GM06990 (cell line): ENCODE measurements at regions not wholly inside any gene's neighbourhood (a gene's known extent, or its start where the extent isn't known, plus 50 kb on each side); places are given as distances from the start of the nearest gene placed in this dataset.

ENCODE experiments used
- DNase-seq: peaks from one replicate; pipeline ENCODE4 v3.0.0-alpha.2; 2011; ENCODE audit not compliant: insufficient read length; ENCODE audit errors: extremely low read depth
- H3K27me3 ChIP-seq: replicated peaks from 2 replicates; pipeline ENCODE4 v1.6.0; 2011; ENCODE audit warnings: low read length; ENCODE audit not compliant: control insufficient read depth, insufficient read depth
- H3K36me3 ChIP-seq: 2 replicates; pipeline ENCODE4 v1.5.1; 2011; ENCODE audit warnings: low read length; ENCODE audit not compliant: control insufficient read depth, insufficient read depth
- H3K4me3 ChIP-seq: replicated peaks from 2 replicates; pipeline ENCODE4 v1.5.1; 2011; ENCODE audit warnings: low read depth, mild to moderate bottlenecking, control low read depth, low read length
- CTCF ChIP-seq: IDR thresholded peaks from 2 replicates; pipeline ENCODE4 v1.5.1; 2011; ENCODE audit warnings: low read length, control low read depth, mild to moderate bottlenecking, inconsistent platforms; ENCODE audit not compliant: insufficient read depth, poor library complexity, severe bottlenecking

- TF ChIP-seq CTCF: no peak
- no peak overlapping the region for H3K4me3 ChIP-seq
- DNase-seq: no peak
- no peaks in the 10 kb centered on the region for H3K36me3 ChIP-seq
- H3K27me3 ChIP-seq: no peaks in the 10 kb centered on the region
Measured at GRCh38 chr1:238991765-238992495, 394.4 kb upstream of the CHRM3 start.

DNA sequence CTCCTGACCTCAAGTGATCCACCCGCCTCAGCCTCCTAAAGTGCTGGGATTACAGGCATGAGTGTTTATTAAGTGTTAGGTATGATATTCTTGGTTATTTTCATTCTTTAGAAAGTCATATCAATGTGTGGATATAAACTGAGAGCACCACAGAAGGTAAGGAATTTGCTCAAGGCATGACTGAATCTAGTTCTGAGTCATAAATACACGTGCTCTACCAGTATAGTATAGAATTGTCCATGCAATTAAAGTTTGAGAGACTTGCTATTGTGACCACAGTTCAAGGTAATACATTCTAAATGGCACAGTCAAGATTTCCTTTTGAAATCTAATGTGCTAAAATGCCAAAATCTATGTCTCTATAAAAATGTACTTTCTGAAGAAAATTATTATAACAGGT is 401.1 kb upstream of the CHRM3 start:
- H3K36me3 ChIP-seq: no peaks in the 10 kb centered on the region
- no peak overlapping the region for H3K4me3 ChIP-seq
- no peak for DNase-seq
- no peak for TF ChIP-seq CTCF
- H3K27me3 ChIP-seq: no peaks in the 10 kb centered on the region

DNA sequence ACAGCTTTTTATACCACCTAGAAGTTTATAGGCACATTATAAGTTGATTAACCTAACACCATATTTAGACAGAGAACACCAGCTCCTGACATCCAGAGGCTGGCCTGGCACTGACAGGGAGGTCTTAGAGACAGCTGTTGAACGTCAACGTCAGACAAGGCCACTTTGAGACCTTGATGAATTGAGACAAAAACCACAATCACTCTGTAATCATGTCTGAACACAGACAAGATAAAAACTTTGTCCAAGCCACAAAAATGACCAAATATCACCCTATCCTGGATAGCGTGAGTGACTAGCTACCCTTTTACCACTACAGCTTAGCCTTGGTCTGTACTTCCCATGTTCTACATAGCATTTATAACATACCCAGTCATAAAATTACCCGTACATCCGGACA is 403.6 kb upstream of the CHRM3 start:
- no peak for TF ChIP-seq CTCF
- no peaks in the 10 kb centered on the region for H3K27me3 ChIP-seq
- no peaks in the 10 kb centered on the region for H3K36me3 ChIP-seq
- H3K4me3 ChIP-seq: no peak overlapping the region
- no peak for DNase-seq

DNA sequence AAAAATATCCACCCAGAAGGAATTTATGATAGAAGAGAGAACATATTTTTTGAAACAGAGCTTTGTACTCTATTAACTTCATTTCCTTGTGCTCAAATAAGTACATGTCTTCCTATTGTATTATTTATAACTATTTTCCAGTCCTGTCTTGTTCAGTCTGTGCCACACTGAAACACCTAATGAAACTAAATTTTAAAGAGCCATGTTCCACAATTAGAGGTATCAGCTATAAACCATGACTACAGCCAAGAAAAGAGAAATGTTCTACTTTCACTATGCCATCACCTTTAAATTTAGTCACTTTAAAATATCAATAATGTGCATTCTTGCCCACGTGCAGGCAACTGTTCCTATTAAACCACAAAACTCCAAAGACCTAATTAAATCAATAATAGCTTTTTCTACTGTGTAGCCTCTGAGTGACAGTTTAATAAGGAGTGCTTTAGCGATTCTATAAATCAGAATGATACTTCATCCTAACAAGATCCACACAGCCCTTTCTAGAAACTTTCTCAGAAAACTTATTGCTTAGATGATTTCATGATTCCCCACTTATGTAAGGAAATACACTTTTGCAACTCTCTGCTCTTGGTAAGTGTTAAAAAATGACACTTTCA is 404.9 kb upstream of the CHRM3 start:
- Histone ChIP-seq H3K4me3 (no peak overlapping the region), H3K27me3 (no peaks in the 10 kb centered on the region), H3K36me3 (no peaks in the 10 kb centered on the region)
- no peak for TF ChIP-seq CTCF
- DNase-seq: no peak

DNA sequence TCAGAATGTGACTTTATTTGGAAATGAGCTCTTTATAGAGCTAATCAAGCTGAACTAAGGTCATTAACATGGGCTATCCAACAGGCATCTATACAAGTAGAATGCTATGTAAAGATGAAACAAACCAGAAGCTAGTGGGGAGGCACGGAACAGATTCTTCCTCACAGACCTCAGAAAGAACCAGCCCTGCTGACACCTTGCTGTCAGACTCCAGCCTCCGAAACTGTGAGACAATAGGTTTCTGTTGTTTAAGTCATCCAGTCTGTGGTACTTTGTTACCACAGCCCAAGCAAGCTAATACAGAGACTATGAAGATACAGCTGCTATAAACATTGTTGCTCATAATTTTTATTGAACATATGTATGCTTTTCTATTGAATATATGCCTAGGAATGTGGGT is 406.3 kb upstream of the CHRM3 start:
- Histone ChIP-seq H3K4me3 (no peak overlapping the region), H3K27me3 (no peaks in the 10 kb centered on the region), H3K36me3 (no peaks in the 10 kb centered on the region)
- DNase-seq: no peak
- no peak for TF ChIP-seq CTCF

DNA sequence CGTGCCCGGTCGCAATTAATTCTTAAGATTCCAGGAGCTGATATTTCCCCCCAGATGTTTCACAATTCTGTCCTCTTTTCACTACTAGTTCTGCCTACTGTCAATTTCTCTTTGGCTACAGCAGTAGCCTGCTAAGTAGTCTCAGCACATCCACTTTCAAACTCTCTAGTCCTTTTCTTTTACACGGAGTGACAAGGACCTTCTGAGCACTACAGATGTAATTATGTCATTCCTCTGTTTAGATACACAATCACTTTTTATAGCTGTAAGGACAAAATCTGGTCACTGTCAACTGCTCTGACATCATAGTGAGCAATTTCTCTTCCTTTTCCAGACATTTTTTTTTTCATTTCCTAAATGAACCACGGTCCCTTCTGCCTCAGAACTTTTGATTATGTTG is 421.7 kb upstream of the CHRM3 start:
- H3K36me3 ChIP-seq: no peaks in the 10 kb centered on the region
- H3K27me3 ChIP-seq: no peaks in the 10 kb centered on the region
- TF ChIP-seq CTCF: no peak
- no peak for DNase-seq
- H3K4me3 ChIP-seq: no peak overlapping the region
